Natural killer cell treated with Interleukin-12 subunit alpha and Interleukin-12 subunit beta and Interleukin-15 and Interleukin-18, amount 100 ng/mL, for 72 hours (primary cell): ENCODE measurements at regions not wholly inside any gene's neighbourhood (a gene's known extent, or its start where the extent isn't known, plus 50 kb on each side); places are given as distances from the start of the nearest gene placed in this dataset.
"Not testable (repeated sequence)": the region's sequence is repeated elsewhere in the genome, so short reads cannot be mapped to it uniquely, and the experiment has no call there.

Source experiments
- ATAC-seq, 2 donors: fragments of 150-1000 bp; cut with Tn5 transposase in 1 of 2; sonication (Bioruptor Pico), chemical (Tn5 transposase) in 1 of 2; 2 replicates each; pipeline ENCODE4 v1.10.0; 2021
- DNase-seq: peaks from one replicate; pipeline ENCODE4 v3.0.0; 2022; ENCODE audit warnings: low spot score
- H3K27ac Mint-ChIP-seq, 2 donors: 1 replicate in 1 of 2; 2 replicates in 1 of 2; pipeline ENCODE4 v1.8.0; 2022; ENCODE audit warnings: mixed read lengths in 2 of 2, mild to moderate bottlenecking in 1 of 2, moderate library complexity in 1 of 2
- H3K27me3 Mint-ChIP-seq, 2 donors: 1 replicate in 1 of 2; 2 replicates in 1 of 2; pipeline ENCODE4 v1.8.0; 2022; ENCODE audit warnings: mixed read lengths in 2 of 2
- H3K36me3 Mint-ChIP-seq: one replicate; pipeline ENCODE4 v1.8.0; 2022; ENCODE audit warnings: mixed read lengths
- H3K4me1 Mint-ChIP-seq, 2 donors: 1 replicate in 1 of 2; 2 replicates in 1 of 2; pipeline ENCODE4 v1.8.0; 2022; ENCODE audit warnings: low read depth in 2 of 2, mixed read lengths in 2 of 2, mild to moderate bottlenecking in 1 of 2
- H3K4me3 Mint-ChIP-seq: one replicate; pipeline ENCODE4 v1.8.0; 2022; ENCODE audit warnings: mixed read lengths
- H3K9me3 Mint-ChIP-seq: 2 replicates; pipeline ENCODE4 v1.8.0; 2022; ENCODE audit warnings: mixed read lengths

GRCh38 chr14:106686533-106686932, 1160.2 kb downstream of the TMEM121 start:
- Mint-ChIP-seq H3K27me3 (peaks cover 18 to 19% of the 10 kb centered on the region in 2 donors), H3K27ac (no peak overlapping the region), H3K36me3 (no peaks in the 10 kb centered on the region)

GRCh38 chr14:106690333-106690891, 1164.0 kb downstream of the TMEM121 start:
- ATAC-seq (no peak), DNase-seq (no peak)
- no peaks in the 10 kb centered on the region for H3K36me3 Mint-ChIP-seq
- no peak overlapping the region for H3K4me3 Mint-ChIP-seq
- H3K4me1 Mint-ChIP-seq, result peaks cover 3 to 12% of the 10 kb centered on the region in 2 donors
- H3K27ac Mint-ChIP-seq, result no peak overlapping the region
- no peaks in the 10 kb centered on the region for H3K9me3 Mint-ChIP-seq
- H3K27me3 Mint-ChIP-seq, result peaks cover 6 to 11% of the 10 kb centered on the region in 2 donors

More at GRCh38 chr14:106686533-106686932, 1160.2 kb downstream of the TMEM121 start:
- ATAC-seq (no peak), DNase-seq (no peak)
- Mint-ChIP-seq H3K4me1 (peaks cover 0 to 6% of the 10 kb centered on the region in 2 donors), H3K9me3 (no peaks in the 10 kb centered on the region), H3K4me3 (no peak overlapping the region)

DNA sequence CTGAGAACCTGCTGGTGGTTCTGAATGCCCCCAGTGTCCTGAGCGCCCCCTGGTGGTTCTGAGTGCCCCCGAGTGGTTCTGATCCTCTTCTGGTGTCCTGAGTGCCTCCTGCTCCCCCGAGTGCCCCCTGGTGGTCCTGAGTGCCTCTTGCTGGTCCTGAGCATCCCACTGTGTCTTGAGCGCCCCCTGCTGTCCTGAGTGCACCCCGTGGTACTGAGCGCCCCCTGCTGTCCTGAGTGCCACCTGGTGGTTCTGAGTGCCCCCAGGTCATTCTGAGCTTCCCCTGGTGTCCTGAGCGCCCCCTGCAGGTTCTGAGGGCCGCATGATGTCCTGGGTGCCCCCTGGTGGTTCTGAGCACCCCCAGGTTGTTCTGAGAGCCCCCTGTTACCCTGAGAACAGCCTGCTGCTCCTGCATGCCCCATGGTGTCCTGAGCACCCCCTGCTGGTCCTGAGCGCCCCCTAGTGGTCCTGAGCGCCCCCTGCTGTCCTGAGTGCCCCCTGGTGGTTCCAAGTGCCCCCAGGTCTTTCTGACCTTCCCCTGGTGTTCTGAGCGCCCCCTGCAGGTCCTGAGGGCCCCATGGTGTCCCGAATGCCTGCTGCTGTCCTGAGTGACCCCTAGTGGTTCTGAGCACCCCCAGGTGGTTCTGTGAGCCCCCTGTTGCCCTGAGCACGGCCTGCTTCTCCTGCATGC, 1165.4 kb downstream of the TMEM121 start:
- Mint-ChIP-seq H3K4me3 (no peak overlapping the region), H3K27me3 (peaks cover 6 to 7% of the 10 kb centered on the region in 2 donors), H3K36me3 (no peaks in the 10 kb centered on the region), H3K9me3 (no peaks in the 10 kb centered on the region), H3K27ac (peak overlapping the region in 1 of 2 donors; percentile 31), H3K4me1 (peaks cover 3 to 12% of the 10 kb centered on the region in 2 donors)
- peak; percentile 76 for DNase-seq
- peak; percentile 82 to 86 for ATAC-seq

DNA sequence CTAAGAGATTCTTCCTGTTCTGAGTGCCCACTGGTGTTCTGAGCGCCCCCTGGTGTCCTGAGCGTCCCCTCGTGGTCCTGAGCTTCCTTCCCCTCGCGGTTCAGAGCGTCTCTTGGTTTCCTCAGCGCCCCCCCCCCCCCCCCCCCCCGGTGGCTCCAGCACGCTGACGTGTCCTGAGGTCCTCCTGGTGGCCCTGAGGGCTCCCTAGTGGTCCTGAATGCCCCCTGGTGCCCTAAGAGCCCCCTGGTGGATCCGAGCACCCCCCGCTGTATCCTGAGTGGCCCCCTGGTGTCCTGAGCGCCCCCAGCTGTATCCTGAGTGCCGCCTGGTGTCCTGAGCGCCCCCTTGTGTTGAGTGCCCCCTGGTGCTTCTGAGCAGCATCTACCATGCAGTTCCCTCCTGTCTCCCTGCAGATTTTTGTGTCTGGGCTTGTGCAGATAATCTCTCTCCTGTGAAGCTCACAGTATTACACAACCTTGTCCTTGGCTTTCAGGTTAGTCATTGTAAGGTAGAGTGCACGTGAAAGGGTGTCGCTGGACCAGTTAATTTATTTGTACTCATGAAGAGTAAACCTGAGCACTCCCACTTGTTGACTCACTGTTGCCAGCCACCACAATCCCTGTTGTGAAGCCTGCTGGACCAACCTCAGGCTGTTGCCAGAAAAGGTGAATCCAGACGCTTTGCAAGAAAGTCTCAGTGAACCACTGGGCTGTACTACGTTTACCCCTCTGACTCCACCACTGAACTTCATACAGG, 1168.4 kb downstream of the TMEM121 start:
- DNase-seq (peak; percentile 73), ATAC-seq (peak; percentile 56 to 87)
- Mint-ChIP-seq H3K36me3 (no peaks in the 10 kb centered on the region), H3K27ac (peak overlapping the region in 1 of 2 donors; percentile 39), H3K4me1 (peaks cover 9 to 15% of the 10 kb centered on the region in 2 donors), H3K9me3 (no peaks in the 10 kb centered on the region), H3K27me3 (peaks cover 0 to 3% of the 10 kb centered on the region in 2 donors), H3K4me3 (peak overlapping the region; percentile 8)

GRCh38 chr14:106698620-106699267, 1172.4 kb downstream of the TMEM121 start:
- not testable (repeated sequence) for H3K27ac Mint-ChIP-seq, H3K4me3 Mint-ChIP-seq, DNase-seq

DNA sequence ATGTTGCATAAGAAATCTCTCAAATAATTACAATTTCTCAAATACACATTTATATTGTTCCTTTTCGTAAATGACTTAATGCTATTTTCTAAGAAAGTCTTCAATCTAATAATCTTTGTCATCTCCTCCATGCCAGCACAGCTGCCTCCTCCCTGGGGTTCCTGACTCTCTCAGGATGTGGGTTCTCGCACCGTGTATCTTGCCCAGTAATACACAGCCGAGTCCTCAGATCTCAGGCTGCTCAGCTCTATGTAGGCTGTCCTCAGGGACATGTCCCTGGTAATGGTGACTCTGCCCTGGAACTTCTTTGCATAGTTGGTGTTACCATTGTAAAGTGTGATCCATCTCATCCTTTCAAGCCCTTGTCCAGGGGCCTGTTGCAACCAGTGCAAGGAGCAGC, 1177.3 kb downstream of the TMEM121 start:
- not testable (repeated sequence) for H3K36me3 Mint-ChIP-seq, H3K4me3 Mint-ChIP-seq, H3K9me3 Mint-ChIP-seq, H3K27ac Mint-ChIP-seq, H3K27me3 Mint-ChIP-seq, DNase-seq
- H3K4me1 Mint-ChIP-seq, result peaks cover 6 to 13% of the 10 kb centered on the region in 2 donors
- peak; percentile 36 to 66 for ATAC-seq

More at GRCh38 chr14:106698620-106699267, 1172.4 kb downstream of the TMEM121 start:
- H3K4me1 Mint-ChIP-seq, result peaks cover 10 to 12% of the 10 kb centered on the region in 2 donors
- H3K27me3 Mint-ChIP-seq, H3K9me3 Mint-ChIP-seq, H3K36me3 Mint-ChIP-seq: not testable (repeated sequence)
- ATAC-seq, result peak; percentile 50 to 59

DNA sequence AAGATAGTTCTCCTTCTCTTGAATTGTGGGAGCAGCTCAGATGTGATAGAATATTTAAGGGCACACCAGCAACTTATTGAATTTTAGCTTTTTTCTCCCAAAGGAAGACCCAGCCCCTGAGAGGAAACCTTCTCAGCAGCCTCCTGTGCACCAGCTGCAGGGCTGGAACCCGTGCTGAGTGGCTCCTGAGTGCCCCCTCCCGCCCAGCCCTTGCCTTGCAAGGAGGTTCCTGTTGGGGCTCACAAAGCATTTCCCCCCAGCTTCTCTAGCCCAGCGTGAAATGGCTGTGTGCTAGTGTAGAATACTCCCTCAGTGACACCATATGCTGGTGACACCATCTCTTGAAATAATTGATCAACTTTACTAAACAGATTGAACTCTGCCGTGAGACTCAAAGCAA, 1180.1 kb downstream of the TMEM121 start:
- H3K36me3 Mint-ChIP-seq, H3K4me3 Mint-ChIP-seq, DNase-seq, H3K27ac Mint-ChIP-seq, H3K9me3 Mint-ChIP-seq, H3K27me3 Mint-ChIP-seq: not testable (repeated sequence)
- ATAC-seq, result peak in 1 of 2 donors; percentile 51
- peaks cover 3 to 10% of the 10 kb centered on the region in 2 donors for H3K4me1 Mint-ChIP-seq

DNA sequence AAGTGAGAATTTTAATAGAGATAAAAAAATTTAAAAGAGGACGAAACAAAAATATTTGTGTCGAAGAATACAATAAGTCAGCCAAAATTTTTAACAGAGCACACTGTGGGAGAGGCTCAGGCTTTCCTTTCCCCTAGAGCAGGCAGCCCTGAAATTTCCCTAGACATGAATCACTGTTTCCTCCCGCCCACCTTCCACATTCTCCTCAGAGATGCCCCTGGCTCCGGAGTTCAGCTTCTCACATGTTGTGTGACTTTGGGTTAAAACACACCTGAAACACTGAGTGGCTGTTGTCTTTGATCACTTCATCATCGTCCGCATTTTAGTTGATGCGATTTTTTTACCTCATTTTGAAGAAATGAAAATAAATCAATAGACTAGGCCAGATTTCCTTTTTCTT, 1183.8 kb downstream of the TMEM121 start:
- H3K27me3 Mint-ChIP-seq, result not testable (repeated sequence)

DNA sequence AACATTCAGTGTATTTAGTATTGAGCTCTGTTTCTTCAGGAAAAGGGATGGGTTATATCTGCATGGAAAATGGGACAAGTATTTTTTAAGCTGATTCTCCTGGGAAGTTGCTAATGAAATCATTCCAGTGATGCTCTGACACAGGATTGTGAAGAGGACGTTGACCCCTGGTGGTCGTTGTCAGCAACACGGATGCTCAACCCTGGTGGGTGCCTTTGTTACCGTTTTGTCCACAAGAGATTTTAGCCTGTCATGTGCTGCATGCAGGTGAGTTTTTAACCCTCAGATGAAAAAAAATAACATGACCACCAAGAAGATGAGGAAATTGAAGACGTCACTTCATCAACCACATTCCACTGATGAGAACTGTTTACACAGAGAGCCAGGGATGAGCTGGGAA, 1186.1 kb downstream of the TMEM121 start:
- not testable (repeated sequence) for H3K36me3 Mint-ChIP-seq, DNase-seq

More for the DNA sequence above, 1183.8 kb downstream of the TMEM121 start:
- peaks cover 3 to 13% of the 10 kb centered on the region in 2 donors for H3K4me1 Mint-ChIP-seq
- H3K27ac Mint-ChIP-seq, result peak overlapping the region in 1 of 2 donors; percentile 68
- H3K4me3 Mint-ChIP-seq, H3K9me3 Mint-ChIP-seq, ATAC-seq, DNase-seq, H3K36me3 Mint-ChIP-seq: not testable (repeated sequence)

GRCh38 chr14:106714446-106715428, 1188.4 kb downstream of the TMEM121 start:
- peak overlapping the region; percentile 12 for H3K4me3 Mint-ChIP-seq
- H3K4me1 Mint-ChIP-seq, result peaks cover 3 to 32% of the 10 kb centered on the region in 2 donors
- ATAC-seq, result peak; percentile 80 to 86
- DNase-seq, H3K36me3 Mint-ChIP-seq, H3K9me3 Mint-ChIP-seq, H3K27me3 Mint-ChIP-seq, H3K27ac Mint-ChIP-seq: not testable (repeated sequence)

More for the DNA sequence above, 1186.1 kb downstream of the TMEM121 start:
- H3K27ac Mint-ChIP-seq, ATAC-seq, H3K27me3 Mint-ChIP-seq, H3K9me3 Mint-ChIP-seq, H3K4me3 Mint-ChIP-seq: not testable (repeated sequence)
- peaks cover 3 to 18% of the 10 kb centered on the region in 2 donors for H3K4me1 Mint-ChIP-seq

- ATAC-seq, result peak; percentile 79 to 86
- H3K9me3 Mint-ChIP-seq, H3K4me3 Mint-ChIP-seq, H3K36me3 Mint-ChIP-seq, DNase-seq, H3K27me3 Mint-ChIP-seq, H3K27ac Mint-ChIP-seq: not testable (repeated sequence)
- H3K4me1 Mint-ChIP-seq, result peaks cover 4 to 44% of the 10 kb centered on the region in 2 donors
These were observed 1191.2 kb downstream of the TMEM121 start for GRCh38 chr14:106717544-106717943.

DNA sequence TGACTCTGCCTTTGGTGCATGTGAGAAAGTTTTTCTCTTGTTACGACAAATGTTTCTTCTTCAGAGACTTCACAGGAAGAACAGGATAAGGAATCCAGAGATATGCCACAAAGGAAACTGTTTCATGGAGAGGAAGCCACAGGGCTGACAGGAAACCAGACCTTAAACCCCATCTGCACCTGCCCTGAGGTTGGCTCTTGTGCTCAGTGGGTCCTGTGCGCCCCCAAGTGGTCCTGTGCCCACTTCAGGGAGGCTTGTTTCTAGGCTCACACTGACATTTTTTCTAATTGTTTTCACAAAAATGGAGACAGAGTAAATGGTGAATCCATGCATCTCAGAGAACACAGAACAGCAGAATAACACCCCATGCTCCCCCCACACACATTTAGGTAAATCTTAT, 1193.5 kb downstream of the TMEM121 start:
- H3K9me3 Mint-ChIP-seq, ATAC-seq, H3K27me3 Mint-ChIP-seq, H3K36me3 Mint-ChIP-seq, DNase-seq, H3K4me3 Mint-ChIP-seq: not testable (repeated sequence)
- Mint-ChIP-seq H3K4me1 (peaks cover 8 to 49% of the 10 kb centered on the region in 2 donors), H3K27ac (peak overlapping the region in 1 of 2 donors; percentile 31)
